Activated CD4-positive, alpha-beta T cell treated with anti-CD3 and anti-CD28 coated beads for 24 hours (primary cell): ENCODE measurements at regions not wholly inside any gene's neighbourhood (a gene's known extent, or its start where the extent isn't known, plus 50 kb on each side); places are given as distances from the start of the nearest gene placed in this dataset.

Experiments
- DNase-seq, 2 donors: peaks; one replicate each; pipeline ENCODE4 v3.0.0-alpha.2; 2020; ENCODE audit warnings: low read depth in 2 of 2

- no peak for DNase-seq
These were observed 277.0 kb downstream of the CRPPA start for GRCh38 chr7:16144361-16144760.

DNA sequence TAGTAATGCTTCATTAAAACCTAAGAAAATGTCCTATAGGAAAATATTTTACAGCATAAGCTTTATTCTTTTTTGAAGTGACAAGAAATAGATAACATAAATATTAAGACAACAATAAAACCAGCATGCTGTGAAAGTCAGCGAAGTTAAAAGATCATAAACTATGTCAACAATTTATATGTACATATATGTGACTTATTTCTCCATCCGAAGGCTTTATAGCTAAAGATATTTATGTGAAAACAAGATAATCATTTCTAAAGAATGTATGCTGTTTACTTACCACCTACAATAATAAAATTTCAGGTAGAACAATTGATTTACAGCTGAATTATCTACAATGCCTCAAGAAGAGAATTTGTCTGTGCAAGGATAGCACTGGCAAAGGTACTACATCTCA, 283.4 kb downstream of the CRPPA start:
- no peak for DNase-seq

DNA sequence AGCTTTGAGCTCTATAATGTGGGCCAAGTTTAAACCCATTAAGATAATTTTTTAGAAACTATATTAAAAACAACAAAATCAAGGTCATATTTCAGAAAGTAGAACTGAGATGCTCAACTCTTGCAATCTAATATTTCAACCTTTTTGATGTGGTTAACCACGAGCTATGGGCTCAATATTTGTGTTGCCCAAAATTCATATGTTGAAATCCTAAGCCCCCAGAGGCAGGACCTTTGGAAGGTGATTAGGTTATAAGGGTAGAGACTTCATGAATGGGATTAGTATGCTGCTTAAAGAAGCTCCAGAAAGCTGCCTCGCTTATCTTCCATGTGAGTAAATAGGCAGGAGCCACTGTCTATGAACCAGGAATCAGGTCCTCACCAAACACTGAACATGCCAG, 284.4 kb downstream of the CRPPA start:
- no peak for DNase-seq

GRCh38 chr7:16135658-16136057, 285.7 kb downstream of the CRPPA start:
- no peak for DNase-seq

DNA sequence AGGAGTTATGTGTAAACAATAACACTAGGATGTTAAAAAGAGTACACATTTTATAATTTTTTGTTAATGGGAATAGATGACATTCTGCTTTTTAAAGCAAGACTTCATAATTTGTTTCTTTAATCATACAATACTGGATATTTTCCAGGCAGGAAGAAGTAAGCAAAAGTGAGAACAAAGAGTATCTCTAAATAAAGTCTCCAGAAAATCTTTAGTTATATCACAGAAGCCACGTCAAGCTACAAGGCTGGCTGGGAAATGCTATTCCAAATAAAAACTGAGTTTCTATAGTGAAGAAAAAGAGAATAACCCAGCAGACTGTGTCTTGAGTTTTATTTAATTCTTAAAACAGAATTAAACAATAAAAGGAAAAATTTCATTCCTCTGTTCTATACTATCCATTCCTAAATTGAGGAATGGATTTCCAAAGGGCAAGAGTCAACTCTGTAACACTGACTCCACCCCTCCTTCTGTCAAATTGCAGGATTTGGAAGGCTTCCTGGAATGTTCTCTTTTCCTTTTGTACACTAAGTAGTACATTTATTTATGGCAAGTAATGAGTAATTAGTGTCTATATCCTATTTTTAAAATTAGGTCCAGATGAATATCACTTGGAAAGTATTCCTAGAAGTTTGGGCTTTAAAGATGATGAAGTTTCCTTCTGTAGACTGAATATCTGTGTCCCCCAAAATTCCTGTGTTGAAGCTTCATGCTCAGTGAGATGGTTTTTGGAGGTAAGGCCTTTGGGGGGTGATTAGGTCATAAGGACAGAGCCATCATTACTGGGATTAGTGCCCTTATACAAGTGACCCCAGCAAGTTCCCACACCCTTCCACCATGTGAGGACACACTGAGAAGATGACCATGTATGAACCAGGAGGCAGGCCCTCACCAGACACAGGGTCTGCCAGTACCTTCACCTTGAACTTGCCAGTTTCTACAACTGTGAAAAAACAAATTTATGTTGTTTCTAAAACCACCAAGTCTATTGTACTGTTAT, 290.9 kb downstream of the CRPPA start:
- DNase-seq, result no peak

DNA sequence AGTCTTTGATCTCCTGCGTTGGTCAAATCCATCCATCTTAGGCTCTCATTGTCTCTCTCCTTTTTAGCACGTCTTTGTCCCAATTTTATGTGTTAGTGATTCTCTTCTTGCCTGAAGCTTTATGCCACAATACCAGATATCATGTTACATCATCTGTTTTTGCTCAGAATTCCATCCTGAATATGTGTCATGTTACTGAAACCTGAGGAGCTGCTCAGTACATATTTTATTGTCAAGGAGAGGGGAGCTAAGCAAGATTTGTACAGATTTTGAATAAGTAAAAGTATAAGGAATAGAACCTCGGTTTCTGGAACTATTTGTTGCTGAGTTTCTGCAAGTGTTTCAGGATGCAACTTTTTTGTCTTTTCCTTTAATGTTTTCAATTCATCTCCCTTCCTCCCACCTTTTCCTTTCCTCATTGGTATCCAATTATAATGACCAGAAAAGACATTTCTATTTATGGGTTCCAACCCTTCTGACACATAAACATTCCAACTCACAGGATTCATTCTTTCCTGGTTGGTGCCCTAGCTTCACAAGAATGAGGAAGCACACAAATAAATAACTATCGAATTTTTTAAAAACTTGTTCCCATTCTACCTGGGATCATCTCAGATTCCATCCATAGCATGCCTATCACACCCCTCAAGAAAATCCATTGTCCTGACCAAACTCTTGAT, 291.8 kb downstream of the CRPPA start:
- DNase-seq, result no peak

GRCh38 chr7:16123117-16123770, 298.1 kb downstream of the CRPPA start:
- no peak for DNase-seq

DNA sequence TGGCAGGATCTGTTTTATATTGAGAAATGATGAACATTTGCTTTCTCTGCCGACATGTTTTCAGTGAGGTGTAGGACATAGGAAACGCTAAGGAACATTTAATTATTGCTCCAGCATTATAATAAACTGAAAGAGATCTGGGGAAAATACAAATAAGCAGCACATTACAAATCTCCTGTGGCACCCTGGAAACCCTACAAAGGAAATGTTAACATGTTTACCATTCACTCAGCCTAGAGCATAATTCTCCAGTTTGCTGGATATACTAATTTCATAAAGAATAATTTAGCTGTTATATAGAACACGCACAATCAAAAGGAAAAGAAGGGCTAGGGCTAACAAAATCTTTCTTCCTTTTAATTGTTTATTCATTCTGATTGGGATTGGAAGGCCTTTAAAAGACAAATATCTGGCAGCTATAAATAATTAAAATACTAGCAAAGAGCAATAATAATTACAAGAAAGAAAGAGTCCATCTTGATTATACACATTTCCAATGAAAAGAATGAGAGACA, 299.4 kb downstream of the CRPPA start:
- no peak for DNase-seq

- DNase-seq, result no peak
These were observed 306.0 kb downstream of the CRPPA start for GRCh38 chr7:16115374-16115773.

DNA sequence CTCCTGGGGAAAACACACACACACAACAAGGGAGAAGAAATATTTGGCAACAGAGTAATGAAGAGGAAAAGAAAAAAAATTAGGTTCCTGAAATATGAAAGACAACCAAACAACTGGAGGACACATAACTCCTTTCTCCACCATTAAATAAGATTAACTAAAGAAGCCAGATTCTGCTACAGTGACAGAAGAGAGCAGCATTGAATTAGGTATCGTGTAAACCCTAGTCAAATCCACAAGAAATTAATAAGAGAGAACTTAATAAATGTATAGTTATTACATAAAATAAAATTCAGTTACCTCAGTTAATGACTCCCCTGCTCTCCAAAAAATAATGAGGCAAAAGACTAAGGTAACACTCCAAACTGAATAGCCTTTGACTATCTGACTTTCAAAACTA, 306.7 kb downstream of the CRPPA start:
- DNase-seq, result no peak

DNA sequence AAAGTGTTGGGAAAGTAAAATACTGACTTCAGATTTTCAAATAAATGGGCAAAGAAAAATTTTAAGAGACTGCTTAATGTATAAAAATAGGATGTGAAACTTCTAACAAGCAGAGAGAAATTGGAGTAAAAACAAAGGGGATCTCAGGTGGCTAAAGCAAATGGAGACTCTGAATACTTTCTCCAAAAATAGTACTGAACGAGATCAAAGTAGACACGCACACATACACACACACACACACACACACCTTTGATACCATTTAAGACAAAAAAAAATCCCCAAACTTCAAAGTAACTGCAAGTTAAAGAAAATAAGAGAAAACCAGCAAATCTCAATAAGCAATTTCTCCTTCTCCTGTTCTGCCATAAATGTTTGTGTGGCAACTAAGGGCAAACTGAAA, 307.3 kb downstream of the CRPPA start:
- DNase-seq, result no peak

GRCh38 chr7:16113058-16113457, 308.3 kb downstream of the CRPPA start:
- no peak for DNase-seq

DNA sequence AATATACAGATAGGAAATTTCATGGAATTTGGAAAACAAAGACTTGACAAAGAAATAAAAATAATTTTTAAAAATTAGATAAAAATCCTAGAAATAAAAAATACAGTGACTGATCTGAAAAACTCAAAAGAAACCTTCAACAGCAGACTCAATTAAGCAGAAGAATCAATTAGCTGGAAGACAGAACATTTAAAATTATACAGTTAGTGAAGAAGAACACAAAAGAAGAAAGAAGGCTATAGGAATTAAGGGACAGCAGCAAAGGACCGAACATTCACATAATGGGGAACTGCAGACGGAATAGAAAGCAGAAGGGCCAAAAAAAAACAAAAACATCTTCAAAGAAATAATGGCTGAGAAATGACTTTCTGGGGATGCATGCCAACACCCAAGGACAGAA, 314.5 kb downstream of the CRPPA start:
- no peak for DNase-seq

DNA sequence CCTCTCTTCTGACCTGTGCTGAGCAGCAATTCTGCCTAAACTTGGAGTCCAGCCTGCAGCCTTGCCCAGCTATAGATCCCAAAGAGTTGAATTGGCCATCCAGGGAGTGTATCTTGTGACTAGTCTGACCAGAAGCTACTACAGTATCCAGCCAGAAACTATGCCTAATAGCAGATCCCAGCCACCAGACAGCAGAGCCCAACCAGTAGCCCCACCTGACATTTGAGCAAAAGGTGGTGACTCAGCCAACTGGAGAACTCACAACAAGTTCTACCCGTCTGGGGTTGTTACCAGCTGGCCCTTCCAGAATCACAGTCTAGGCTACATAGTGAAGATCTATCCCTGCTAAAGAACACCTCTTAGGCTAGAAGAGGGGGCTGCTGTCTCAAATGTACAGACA, 315.0 kb downstream of the CRPPA start:
- no peak for DNase-seq

DNA sequence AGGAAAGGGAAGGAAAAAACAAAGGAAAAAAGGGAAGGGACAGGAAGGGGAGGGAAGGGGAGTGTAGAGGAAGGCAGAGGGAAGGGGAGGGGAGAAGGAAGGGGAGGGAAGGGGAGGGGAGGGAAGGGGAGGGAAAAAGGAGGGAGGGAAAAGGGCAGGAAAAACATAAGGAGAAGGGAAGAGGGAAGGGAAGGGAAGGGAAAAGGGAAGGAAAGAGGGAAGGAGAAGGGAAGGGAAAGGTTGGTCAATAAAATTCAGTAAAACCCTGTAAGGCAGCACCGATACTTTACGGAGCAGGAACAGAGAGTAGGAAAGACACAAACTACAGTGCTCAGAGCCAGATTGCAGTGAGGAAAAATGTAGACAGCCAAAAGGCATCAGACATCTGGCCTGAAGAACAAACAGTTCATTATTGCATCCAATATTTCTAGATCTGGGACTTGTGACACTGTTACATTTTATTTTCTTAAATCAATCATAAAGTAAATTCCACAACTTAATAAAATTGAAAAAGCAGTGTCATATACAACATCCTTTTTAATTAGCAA, 322.0 kb downstream of the CRPPA start:
- no peak for DNase-seq

DNA sequence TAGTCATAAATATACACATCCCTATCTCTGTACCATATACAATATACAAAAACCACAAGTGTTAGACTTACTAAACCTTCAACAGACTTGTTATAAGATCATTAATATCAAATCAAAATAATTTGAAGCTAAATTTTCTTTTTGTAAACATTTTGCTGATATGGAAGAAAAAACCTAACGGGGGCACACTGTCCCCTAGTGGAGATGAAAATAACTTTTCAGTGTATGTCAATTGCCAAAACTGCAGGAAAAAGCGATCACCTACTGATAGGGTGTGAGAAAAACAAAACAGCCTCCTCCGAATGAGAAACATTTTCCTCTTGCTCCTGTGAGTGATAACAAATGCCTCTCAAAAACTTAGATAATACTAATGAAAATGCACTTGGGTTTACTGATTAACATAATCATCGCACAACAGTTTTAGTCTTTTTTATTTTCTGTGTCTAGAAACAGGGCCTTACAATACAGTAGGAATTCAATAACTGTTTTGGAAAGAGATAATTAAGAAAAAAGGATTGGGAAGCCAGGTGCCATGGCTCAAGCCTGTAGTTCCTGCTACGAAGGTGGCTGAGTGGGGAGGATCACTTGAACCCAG, 322.7 kb downstream of the CRPPA start:
- no peak for DNase-seq

GRCh38 chr7:16098058-16098457, 323.3 kb downstream of the CRPPA start:
- no peak for DNase-seq

- DNase-seq, result no peak
These were observed 326.0 kb downstream of the CRPPA start for GRCh38 chr7:16095171-16095950.

GRCh38 chr7:16094651-16095050, 326.7 kb downstream of the CRPPA start:
- no peak for DNase-seq

DNA sequence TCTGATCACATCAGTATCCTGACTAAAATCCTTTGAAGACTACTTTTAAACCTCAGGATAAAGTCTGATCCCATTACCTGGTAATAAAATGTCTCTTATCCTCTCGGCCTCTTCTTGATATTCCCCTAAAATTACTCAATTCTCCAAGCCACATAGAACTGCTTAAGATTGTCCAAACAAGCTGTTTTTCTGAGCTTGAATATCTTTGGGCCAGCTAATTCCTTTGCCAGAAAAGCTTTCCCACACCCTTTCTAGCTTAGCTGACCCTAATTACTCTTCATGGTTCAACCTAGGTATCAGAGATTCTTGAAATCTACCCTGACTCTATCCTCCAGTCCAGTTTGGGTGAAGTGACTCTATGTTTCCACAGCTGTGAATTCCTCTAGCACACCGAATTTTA, 328.6 kb downstream of the CRPPA start:
- no peak for DNase-seq
